Iris pigment epithelial cell (primary cell): ENCODE measurements at regions not wholly inside any gene's neighbourhood (a gene's known extent, or its start where the extent isn't known, plus 50 kb on each side); places are given as distances from the start of the nearest gene placed in this dataset.

Experiments
- DNase-seq: peaks from one replicate; pipeline ENCODE4 v3.0.0-alpha.2; 2011; ENCODE audit warnings: low read depth

DNA sequence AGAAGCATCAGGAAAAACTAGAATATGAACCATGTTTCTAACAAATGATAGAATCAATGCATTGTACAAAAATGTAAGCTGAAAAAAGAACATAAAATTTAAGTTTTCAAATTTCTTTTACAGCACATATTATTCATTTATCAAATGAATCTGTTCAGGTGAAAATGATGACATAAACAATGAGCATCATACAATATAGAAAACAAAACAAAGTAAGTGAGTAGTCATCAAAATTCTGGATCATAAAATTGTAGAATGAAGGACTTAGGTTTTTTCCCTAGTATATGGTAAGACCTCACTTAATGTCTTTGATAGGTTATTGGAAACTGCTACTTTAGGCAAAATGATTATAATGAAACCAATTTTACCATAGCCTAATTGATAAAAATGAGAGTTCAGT, 427.0 kb upstream of the KCNH7 start:
- no peak for DNase-seq

DNA sequence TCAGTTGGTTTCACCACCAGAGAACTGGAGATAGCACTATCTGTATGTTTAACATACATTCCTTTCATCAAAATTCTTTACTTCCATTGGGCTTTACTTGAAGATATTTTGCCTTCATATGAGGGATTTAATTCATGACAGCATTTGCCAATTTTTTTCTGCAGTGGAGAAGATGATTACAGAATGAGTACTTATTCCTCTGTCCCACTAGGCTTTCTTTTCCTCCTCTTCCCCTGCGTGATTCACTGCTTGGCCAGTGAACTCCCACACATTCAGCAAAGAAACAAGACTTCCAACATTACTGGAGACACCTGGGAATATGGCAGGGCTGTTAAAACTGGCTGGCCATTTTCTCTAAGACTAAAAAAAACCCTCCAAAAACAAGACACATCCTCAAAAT, 425.8 kb upstream of the KCNH7 start:
- DNase-seq = peak; percentile 62

GRCh38 chr2:163259489-163259888, 420.9 kb upstream of the KCNH7 start:
- DNase-seq = peak; percentile 53

GRCh38 chr2:163255086-163255485, 416.5 kb upstream of the KCNH7 start:
- peak; percentile 30 for DNase-seq

DNA sequence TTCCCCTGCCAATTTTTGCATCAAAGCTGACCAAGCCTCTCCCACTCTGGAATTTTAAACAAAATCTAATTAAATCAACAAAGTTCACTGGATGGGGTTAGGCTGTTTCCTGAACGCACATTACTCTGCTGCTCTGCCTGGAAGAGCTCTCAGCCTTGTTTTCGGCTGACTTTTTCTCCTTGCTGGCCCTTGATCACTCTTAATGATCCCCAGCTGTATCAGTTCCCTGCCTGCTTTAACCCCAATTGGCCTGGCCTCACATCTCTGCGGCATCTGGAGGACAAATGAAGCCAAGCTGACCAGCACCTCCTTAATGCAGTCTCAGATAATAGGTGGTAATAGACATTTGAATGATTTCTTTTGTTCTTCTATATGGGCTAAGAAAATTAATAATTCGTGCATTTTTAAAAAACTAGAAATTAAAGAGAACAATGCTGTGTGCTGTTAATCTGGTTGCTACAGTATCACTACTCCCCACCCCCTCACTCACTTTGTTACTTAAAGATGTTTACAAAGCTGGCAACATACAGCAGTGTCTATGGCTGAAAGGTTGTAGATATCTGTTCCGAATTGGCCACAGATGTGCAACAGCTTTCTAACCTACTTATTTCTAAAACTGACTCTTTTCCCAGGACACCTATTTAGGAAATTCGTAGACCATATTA, 415.2 kb upstream of the KCNH7 start:
- DNase-seq = no peak

GRCh38 chr2:163252199-163252598, 413.6 kb upstream of the KCNH7 start:
- DNase-seq = no peak

GRCh38 chr2:163248376-163249253, 410.0 kb upstream of the KCNH7 start:
- no peak for DNase-seq

GRCh38 chr2:163247847-163248220, 409.3 kb upstream of the KCNH7 start:
- DNase-seq = no peak

GRCh38 chr2:163247156-163247846, 408.7 kb upstream of the KCNH7 start:
- DNase-seq = no peak

GRCh38 chr2:163246135-163246534, 407.6 kb upstream of the KCNH7 start:
- DNase-seq = no peak

DNA sequence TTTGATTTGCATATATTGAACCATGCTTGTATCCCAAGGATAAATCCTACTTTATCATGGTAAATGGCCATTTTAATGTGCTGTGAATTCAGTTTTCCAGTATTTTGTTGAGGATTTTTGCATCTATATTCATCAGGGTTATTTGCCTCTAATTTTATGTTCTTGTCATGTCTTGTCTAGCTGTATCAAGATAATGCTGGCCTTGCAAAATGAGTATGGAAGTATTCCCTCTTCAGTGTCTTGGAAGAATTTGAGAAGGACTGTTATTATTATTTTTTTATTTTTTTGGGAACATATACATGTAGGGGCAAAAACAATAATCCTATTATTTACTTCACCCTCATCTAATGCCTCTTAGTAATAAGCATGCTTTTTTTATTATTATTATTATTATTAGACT, 398.0 kb upstream of the KCNH7 start:
- DNase-seq = no peak

DNA sequence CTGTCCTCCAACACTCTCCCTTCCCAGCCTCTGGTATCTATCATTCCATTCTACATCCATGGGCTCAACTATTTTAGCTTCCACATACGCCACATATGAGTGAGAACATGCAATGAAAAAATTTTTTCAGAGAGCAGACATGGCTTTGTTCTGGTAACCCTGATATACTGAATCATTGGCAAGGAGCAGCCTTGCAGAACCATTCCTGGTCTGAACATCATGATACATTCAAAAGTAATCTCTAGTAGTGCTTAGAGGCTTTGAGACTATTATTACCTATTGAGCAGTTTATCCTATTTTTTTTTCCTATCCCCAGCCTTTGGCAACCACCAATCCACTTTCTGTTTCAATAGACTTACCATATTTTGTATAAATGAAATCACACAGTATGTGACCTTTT, 393.1 kb upstream of the KCNH7 start:
- DNase-seq = no peak

GRCh38 chr2:163213661-163214081, 375.1 kb upstream of the KCNH7 start:
- peak; percentile 81 for DNase-seq

DNA sequence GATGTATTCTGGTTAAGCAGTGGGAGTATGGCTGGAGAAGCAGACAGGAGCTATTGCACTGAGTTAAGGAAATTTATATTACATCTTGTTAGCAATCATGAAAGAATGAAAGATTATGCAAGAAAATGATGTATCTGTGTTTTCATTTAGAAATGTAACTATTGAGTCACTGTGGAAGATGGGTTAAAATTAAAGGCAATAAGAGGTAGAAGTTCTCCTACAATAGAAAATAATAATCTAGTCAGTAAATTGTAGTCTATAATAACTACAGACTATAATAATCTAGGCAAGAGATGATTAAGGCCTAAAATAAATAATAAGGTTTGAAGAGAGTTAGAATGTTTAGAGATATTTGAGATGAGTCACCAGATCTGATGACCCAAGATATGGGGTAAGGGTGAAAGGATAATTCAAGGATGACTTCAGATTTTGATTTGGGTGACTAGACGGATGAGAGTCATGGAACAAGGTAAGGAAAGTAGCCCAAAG, 371.9 kb upstream of the KCNH7 start:
- peak; percentile 84 for DNase-seq

- DNase-seq = no peak
These were observed 369.3 kb upstream of the KCNH7 start for GRCh38 chr2:163207693-163208370.

- no peak for DNase-seq
These were observed 367.2 kb upstream of the KCNH7 start for GRCh38 chr2:163205589-163206254.

DNA sequence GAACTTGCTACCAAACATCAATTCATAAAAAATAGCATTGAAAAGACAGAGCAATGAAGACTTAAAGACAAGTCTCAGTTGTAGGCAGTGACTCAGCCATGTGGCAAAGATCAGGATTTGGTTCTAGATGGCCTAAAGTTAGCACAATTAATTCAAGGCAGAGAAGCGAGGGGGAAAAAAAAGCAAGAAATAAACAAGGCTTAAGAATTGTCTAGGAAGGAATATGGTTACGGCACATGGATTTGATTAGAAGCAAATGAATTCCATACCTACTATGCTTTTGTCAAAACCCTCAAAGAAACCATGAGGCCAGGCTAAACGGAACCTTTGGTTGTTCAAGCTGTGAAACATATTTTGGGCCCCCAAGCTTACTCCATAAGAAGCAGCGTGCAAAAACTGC, 362.2 kb upstream of the KCNH7 start:
- no peak for DNase-seq

DNA sequence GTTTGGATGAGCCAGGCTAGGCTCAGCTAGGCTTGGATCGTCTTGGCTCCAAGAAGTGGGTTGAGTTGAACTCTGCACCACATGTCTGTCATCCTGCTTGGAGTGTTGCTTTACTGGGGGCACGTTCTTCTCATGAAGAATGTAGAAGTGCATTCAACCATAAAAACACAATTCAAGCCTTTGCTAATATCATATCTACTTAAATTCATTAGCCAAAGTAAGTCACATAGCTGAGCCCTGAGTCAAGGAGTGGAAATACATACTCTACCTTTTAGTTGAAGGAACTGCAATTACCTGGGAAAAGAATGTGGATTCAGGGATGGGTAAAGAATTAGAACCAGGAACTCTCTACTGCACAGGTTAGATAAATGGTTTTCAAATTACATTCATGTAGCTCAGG, 360.4 kb upstream of the KCNH7 start:
- no peak for DNase-seq

DNA sequence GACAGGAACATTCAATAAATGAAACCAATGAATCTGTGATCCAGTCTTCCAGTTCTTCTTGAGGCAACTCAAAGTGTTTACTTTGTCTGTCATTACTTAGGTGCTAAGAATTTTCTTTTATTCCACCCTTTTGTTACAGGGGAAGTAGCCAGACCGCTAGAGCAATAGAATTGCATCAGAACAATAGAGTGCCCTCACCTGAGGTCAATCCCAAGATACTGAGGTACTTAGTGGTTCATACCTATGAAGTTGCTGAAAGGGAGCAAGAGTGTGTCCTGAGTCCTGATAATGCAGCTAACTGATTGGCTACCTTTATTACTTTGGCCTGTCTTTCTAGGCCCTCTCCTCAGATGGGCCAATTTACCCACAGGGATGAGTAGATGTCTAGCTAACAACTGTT, 359.4 kb upstream of the KCNH7 start:
- no peak for DNase-seq

- peak; percentile 63 for DNase-seq
These were observed 352.8 kb upstream of the KCNH7 start for GRCh38 chr2:163191372-163191771.

DNA sequence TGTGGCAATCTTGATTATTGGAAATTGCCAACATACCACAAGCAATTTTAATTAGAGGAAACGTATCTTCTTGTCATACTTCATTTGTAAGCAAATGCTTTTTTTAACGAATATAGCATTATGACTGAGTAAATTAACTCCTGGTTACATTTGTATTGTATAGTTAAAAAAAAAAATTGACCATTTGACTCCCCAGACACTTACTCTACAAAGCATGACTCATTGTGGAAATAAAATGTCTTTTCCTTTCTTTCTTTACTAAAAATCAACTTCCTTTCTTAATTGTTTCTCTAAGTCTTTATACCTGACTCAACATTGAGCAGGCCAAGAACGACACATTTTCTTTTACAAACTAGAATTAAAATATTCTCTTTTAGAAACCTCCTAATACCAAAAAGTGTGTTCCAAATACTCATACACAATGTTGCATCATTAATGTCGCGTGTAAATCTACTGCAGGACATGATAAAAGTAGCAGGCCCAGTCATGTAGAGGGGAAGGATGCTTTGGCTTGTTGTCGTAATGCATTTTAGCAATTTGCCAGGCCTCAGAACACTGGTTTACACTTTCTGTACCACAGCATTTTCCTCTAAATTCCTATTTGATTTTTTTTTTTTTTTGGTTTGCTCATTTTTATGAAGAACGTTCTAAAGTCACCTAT, 349.6 kb upstream of the KCNH7 start:
- no peak for DNase-seq
